ENCODE measurements at regions not wholly inside any gene's neighbourhood (a gene's known extent, or its start where the extent isn't known, plus 50 kb on each side); places are given as distances from the start of the nearest gene placed in this dataset.

GRCh38 chr4:24742335-24742734 is 53.0 kb upstream of the SOD3 start:
- DNase-seq (ENCODE audit: low spot score) = no peak
- no peak overlapping the region for H3K27ac ChIP-seq (ENCODE audit: low read depth, low read length, poor library complexity, severe bottlenecking)
- H3K36me3 ChIP-seq (ENCODE audit: insufficient read depth, low read length, poor library complexity, severe bottlenecking) = no peaks in the 10 kb centered on the region
- H3K4me1 ChIP-seq (ENCODE audit: insufficient read depth, low read length, poor library complexity, severe bottlenecking) = no peaks in the 10 kb centered on the region
- ChIA-PET POLR2A (ENCODE audit: low non-redundant PET) (no interaction called here), CTCF (no interaction called here)
- H3K27me3 ChIP-seq (replicated peaks; ENCODE audit: insufficient read depth, low read depth, low read length, poor library complexity) = no peaks in the 10 kb centered on the region
- intact Hi-C loops (cut with micrococcal nuclease; ENCODE audit: unreplicated experiment) = no loop called here
- no TSS peak for BruUV-seq (replicated peaks)
- no peak for TF ChIP-seq CTCF (conservative IDR thresholded peaks at IDR 0.05; ENCODE audit: low read depth, low read length)
- TF ChIP-seq EZH2 (IDR thresholded peaks at IDR 0.05; ENCODE audit: borderline replicate concordance, low read depth, low read length, poor library complexity, severe bottlenecking) = no peak
- H3K4me3 ChIP-seq (ENCODE audit: low read depth, low read length, poor library complexity, severe bottlenecking) = no peak overlapping the region
- H3K9me3 ChIP-seq (ENCODE audit: low read depth, low read length, poor library complexity, severe bottlenecking) = peaks cover 3% of the 10 kb centered on the region

GRCh38 chr4:24742773-24743172 is 52.6 kb upstream of the SOD3 start:
- TF ChIP-seq EZH2 (IDR thresholded peaks at IDR 0.05; ENCODE audit: borderline replicate concordance, low read depth, low read length, poor library complexity, severe bottlenecking) = no peak
- TF ChIP-seq CTCF (conservative IDR thresholded peaks at IDR 0.05; ENCODE audit: low read depth, low read length) = no peak
- Histone ChIP-seq H3K27me3 (replicated peaks; ENCODE audit: insufficient read depth, low read depth, low read length, poor library complexity) (no peaks in the 10 kb centered on the region), H3K4me3 (ENCODE audit: low read depth, low read length, poor library complexity, severe bottlenecking) (no peak overlapping the region), H3K36me3 (ENCODE audit: insufficient read depth, low read length, poor library complexity, severe bottlenecking) (no peaks in the 10 kb centered on the region), H3K9me3 (ENCODE audit: low read depth, low read length, poor library complexity, severe bottlenecking) (no peaks in the 10 kb centered on the region), H3K4me1 (ENCODE audit: insufficient read depth, low read length, poor library complexity, severe bottlenecking) (no peaks in the 10 kb centered on the region), H3K27ac (ENCODE audit: low read depth, low read length, poor library complexity, severe bottlenecking) (no peak overlapping the region)
- POLR2A ChIA-PET (ENCODE audit: low non-redundant PET) = no interaction called here
- no TSS peak for BruUV-seq (replicated peaks)
- intact Hi-C loops (cut with micrococcal nuclease; ENCODE audit: unreplicated experiment) = no loop called here
- no peak for DNase-seq (ENCODE audit: low spot score)
- CTCF ChIA-PET = no interaction called here

GRCh38 chr4:24743206-24743605 is 52.2 kb upstream of the SOD3 start:
- no TSS peak for BruUV-seq (replicated peaks)
- intact Hi-C loops (cut with micrococcal nuclease; ENCODE audit: unreplicated experiment) = no loop called here
- H3K27ac ChIP-seq (ENCODE audit: low read depth, low read length, poor library complexity, severe bottlenecking) = no peak overlapping the region
- no peak for TF ChIP-seq CTCF (conservative IDR thresholded peaks at IDR 0.05; ENCODE audit: low read depth, low read length)
- TF ChIP-seq EZH2 (IDR thresholded peaks at IDR 0.05; ENCODE audit: borderline replicate concordance, low read depth, low read length, poor library complexity, severe bottlenecking) = no peak
- no peak for DNase-seq (ENCODE audit: low spot score)
- no peaks in the 10 kb centered on the region for H3K4me1 ChIP-seq (ENCODE audit: insufficient read depth, low read length, poor library complexity, severe bottlenecking)
- POLR2A ChIA-PET (ENCODE audit: low non-redundant PET) = no interaction called here
- no peaks in the 10 kb centered on the region for H3K27me3 ChIP-seq (replicated peaks; ENCODE audit: insufficient read depth, low read depth, low read length, poor library complexity)
- no peaks in the 10 kb centered on the region for H3K9me3 ChIP-seq (ENCODE audit: low read depth, low read length, poor library complexity, severe bottlenecking)
- CTCF ChIA-PET = no interaction called here
- H3K36me3 ChIP-seq (ENCODE audit: insufficient read depth, low read length, poor library complexity, severe bottlenecking) = no peaks in the 10 kb centered on the region
- H3K4me3 ChIP-seq (ENCODE audit: low read depth, low read length, poor library complexity, severe bottlenecking) = no peak overlapping the region

Data from A673 (cell line).